ENCODE measurements at regions not wholly inside any gene's neighbourhood (a gene's known extent, or its start where the extent isn't known, plus 50 kb on each side); places are given as distances from the start of the nearest gene placed in this dataset.

- TF ChIP-seq CTCF (conservative IDR thresholded peaks at IDR 0.05; ENCODE audit: low read length) (no peak), EZH2phosphoT487 (IDR thresholded peaks at IDR 0.05; ENCODE audit: borderline replicate concordance) (no peak)
Measured at GRCh38 chr2:57809230-57809629, 237.4 kb upstream of the VRK2 start.
